Gastrocnemius medialis (tissue), 4 donors: ENCODE measurements at regions not wholly inside any gene's neighbourhood (a gene's known extent, or its start where the extent isn't known, plus 50 kb on each side); places are given as distances from the start of the nearest gene placed in this dataset.

Source experiments
- CTCF ChIP-seq, 5 experiments: fragments of 450-650 bp in 3 of 5; fragments of 200-600 bp in 2 of 5; sonication (generic) in 2 of 5; IDR thresholded peaks in 4 of 5; conservative IDR thresholded peaks in 1 of 5; 1 replicate in 4 of 5; 2 replicates in 1 of 5; pipeline ENCODE4 v1.5.1; 2016 to 2019; ENCODE audit warnings: antibody characterized with exemption in 5 of 5, mild to moderate bottlenecking in 3 of 5, moderate library complexity in 3 of 5
- POLR2A ChIP-seq, 2 donors: fragments of 450-650 bp; IDR thresholded peaks; one replicate each; pipeline ENCODE4 v1.6.1; 2017; ENCODE audit warnings: antibody characterized with exemption in 2 of 2, mild to moderate bottlenecking in 2 of 2, moderate library complexity in 2 of 2

- no peak for TF ChIP-seq POLR2A (IDR thresholded peaks at IDR 0.05)
- TF ChIP-seq CTCF (IDR thresholded peaks at IDR 0.05 in 4 of 5, conservative IDR thresholded peaks at IDR 0.05 in 1 of 5) = no peak
Measured at GRCh38 chr9:118761016-118761790, 608.0 kb downstream of the BRINP1 start.
